CD4-positive, alpha-beta T cell treated with Interleukin-15 for 4 hours (primary cell): ENCODE measurements at regions not wholly inside any gene's neighbourhood (a gene's known extent, or its start where the extent isn't known, plus 50 kb on each side); places are given as distances from the start of the nearest gene placed in this dataset.

Experiments used
- DNase-seq: peaks from one replicate; pipeline ENCODE4 v3.0.0-alpha.2; 2020; ENCODE audit warnings: low spot score

GRCh38 chr4:184879271-184879670, 53.5 kb upstream of the ACSL1 start:
- no peak for DNase-seq

- DNase-seq, result no peak
Observed at GRCh38 chr4:184882276-184882675, 56.5 kb upstream of the ACSL1 start.

- DNase-seq, result no peak
Observed at GRCh38 chr4:184883024-184883423, 57.3 kb upstream of the ACSL1 start.

GRCh38 chr4:184884883-184885282, 59.1 kb upstream of the ACSL1 start:
- no peak for DNase-seq

GRCh38 chr4:184885602-184886001, 59.8 kb upstream of the ACSL1 start:
- DNase-seq, result no peak

GRCh38 chr4:184887333-184887732, 61.6 kb upstream of the ACSL1 start:
- DNase-seq, result no peak

- DNase-seq, result no peak
Observed at GRCh38 chr4:184887947-184888346, 62.2 kb upstream of the ACSL1 start.

GRCh38 chr4:184889666-184890335, 64.0 kb upstream of the ACSL1 start:
- DNase-seq, result no peak

- DNase-seq, result no peak
Observed at GRCh38 chr4:184890499-184890898, 64.7 kb upstream of the ACSL1 start.

GRCh38 chr4:184891816-184892397, 66.1 kb upstream of the ACSL1 start:
- DNase-seq, result no peak

- no peak for DNase-seq
Observed at GRCh38 chr4:184892999-184893398, 67.2 kb upstream of the ACSL1 start.

- DNase-seq, result no peak
Observed at GRCh38 chr4:184893801-184894571, 68.2 kb upstream of the ACSL1 start.

GRCh38 chr4:184895012-184895695, 69.4 kb upstream of the ACSL1 start:
- DNase-seq, result peak; percentile 5

GRCh38 chr4:184896868-184897715, 71.3 kb upstream of the ACSL1 start:
- no peak for DNase-seq

GRCh38 chr4:184897895-184898294, 72.1 kb upstream of the ACSL1 start:
- DNase-seq, result no peak

- no peak for DNase-seq
Observed at GRCh38 chr4:184898793-184899192, 73.0 kb upstream of the ACSL1 start.

- DNase-seq, result no peak
Observed at GRCh38 chr4:184899261-184900134, 73.7 kb upstream of the ACSL1 start.

GRCh38 chr4:184900184-184900583, 74.4 kb upstream of the ACSL1 start:
- DNase-seq, result no peak

GRCh38 chr4:184902550-184902949, 76.8 kb upstream of the ACSL1 start:
- DNase-seq, result no peak

GRCh38 chr4:184906480-184907097, 80.8 kb upstream of the ACSL1 start:
- DNase-seq, result no peak
